DND-41 (cell line): ENCODE measurements at regions not wholly inside any gene's neighbourhood (a gene's known extent, or its start where the extent isn't known, plus 50 kb on each side); places are given as distances from the start of the nearest gene placed in this dataset.

Experiments used
- CTCF ChIP-seq: IDR thresholded peaks from 2 replicates; pipeline ENCODE4 v1.5.1; 2012; ENCODE audit warnings: borderline replicate concordance, low read length, moderate library complexity, mild to moderate bottlenecking; ENCODE audit not compliant: poor library complexity, severe bottlenecking; ENCODE audit errors: extremely low read depth
- EZH2 ChIP-seq: IDR thresholded peaks from 3 replicates; pipeline ENCODE4 v1.6.1; 2012; ENCODE audit warnings: borderline replicate concordance, low read depth, mild to moderate bottlenecking, moderate library complexity, low read length, inconsistent platforms; ENCODE audit not compliant: severe bottlenecking

GRCh38 chr5:122705851-122706250, 69.0 kb upstream of the SNX2 start:
- TF ChIP-seq EZH2 (no peak), CTCF (no peak)
